HG03469 (cell line): ENCODE measurements at regions not wholly inside any gene's neighbourhood (a gene's known extent, or its start where the extent isn't known, plus 50 kb on each side); places are given as distances from the start of the nearest gene placed in this dataset.
"Not testable (repeated sequence)": the region's sequence is repeated elsewhere in the genome, so short reads cannot be mapped to it uniquely, and the experiment has no call there.

Experiments used
- ATAC-seq: cut with Tn5 transposase; IDR thresholded peaks from one replicate; pipeline ENCODE4 v1.9.1; 2021; ENCODE audit warnings: mild to moderate bottlenecking, moderate library complexity, moderate number of reproducible peaks; ENCODE audit not compliant: unreplicated experiment

- no peak for ATAC-seq
Observed at GRCh38 chr2:228956701-228957474, 314.2 kb downstream of the PID1 start.

GRCh38 chr2:228949831-228950230, 321.3 kb downstream of the PID1 start:
- ATAC-seq: no peak

GRCh38 chr2:228945710-228946109, 325.4 kb downstream of the PID1 start:
- ATAC-seq: no peak

GRCh38 chr2:228942856-228943255, 328.2 kb downstream of the PID1 start:
- ATAC-seq: no peak

- no peak for ATAC-seq
Observed at GRCh38 chr2:228938629-228939028, 332.5 kb downstream of the PID1 start.

GRCh38 chr2:228927028-228928010, 343.8 kb downstream of the PID1 start:
- no peak for ATAC-seq

GRCh38 chr2:228919808-228920207, 351.3 kb downstream of the PID1 start:
- no peak for ATAC-seq

- ATAC-seq: no peak
Observed at GRCh38 chr2:228917220-228917619, 353.9 kb downstream of the PID1 start.

- no peak for ATAC-seq
Observed at GRCh38 chr2:228916416-228917090, 354.5 kb downstream of the PID1 start.

GRCh38 chr2:228913176-228913575, 357.9 kb downstream of the PID1 start:
- ATAC-seq: no peak

- not testable (repeated sequence) for ATAC-seq
Observed at GRCh38 chr2:228910872-228911271, 360.2 kb downstream of the PID1 start.

GRCh38 chr2:228902176-228902575, 368.9 kb downstream of the PID1 start:
- no peak for ATAC-seq

GRCh38 chr2:228901531-228901930, 369.6 kb downstream of the PID1 start:
- no peak for ATAC-seq

- ATAC-seq: no peak
Observed at GRCh38 chr2:228878138-228878537, 392.9 kb downstream of the PID1 start.

GRCh38 chr2:228876276-228876675, 394.8 kb downstream of the PID1 start:
- no peak for ATAC-seq

GRCh38 chr2:228875152-228875900, 395.8 kb downstream of the PID1 start:
- ATAC-seq: no peak

- no peak for ATAC-seq
Observed at GRCh38 chr2:228871012-228871411, 400.1 kb downstream of the PID1 start.

GRCh38 chr2:228869636-228870264, 401.3 kb downstream of the PID1 start:
- no peak for ATAC-seq

- ATAC-seq: no peak
Observed at GRCh38 chr2:228867406-228867805, 403.7 kb downstream of the PID1 start.

GRCh38 chr2:228866781-228867180, 404.3 kb downstream of the PID1 start:
- ATAC-seq: no peak
